Ascending aorta (tissue), 2 donors: ENCODE measurements at regions not wholly inside any gene's neighbourhood (a gene's known extent, or its start where the extent isn't known, plus 50 kb on each side); places are given as distances from the start of the nearest gene placed in this dataset.

ENCODE experiments used
- DNase-seq, 2 donors: peaks; one replicate each; pipeline ENCODE4 v3.0.0-alpha.2; 2019; ENCODE audit warnings: low spot score in 2 of 2
- H3K27ac ChIP-seq, 2 donors: fragments of 200-600 bp; sonication (generic); one replicate each; pipeline ENCODE4 v1.5.1; 2016 to 2017; ENCODE audit warnings: mild to moderate bottlenecking in 1 of 2
- H3K27me3 ChIP-seq: fragments of 200-600 bp; sonication (generic); one replicate; pipeline ENCODE4 v1.5.1; 2017
- H3K36me3 ChIP-seq, 2 donors: fragments of 200-600 bp; sonication (generic); one replicate each; pipeline ENCODE4 v1.5.1; 2016
- H3K4me1 ChIP-seq, 2 donors: fragments of 200-600 bp; sonication (generic); one replicate each; pipeline ENCODE4 v1.5.1; 2016 to 2017; ENCODE audit warnings: mild to moderate bottlenecking in 1 of 2
- H3K4me3 ChIP-seq, 2 donors: fragments of 200-600 bp; sonication (generic); one replicate each; pipeline ENCODE4 v1.5.1; 2016 to 2017; ENCODE audit warnings: mild to moderate bottlenecking in 1 of 2
- H3K9me3 ChIP-seq, 2 donors: fragments of 200-600 bp; sonication (generic); one replicate each; pipeline ENCODE4 v1.5.1; 2016
- intact Hi-C: fragments of 100-400 bp; cut with DNase I; formaldehyde crosslinking; loops from one replicate; pipeline ENCODE4 v1.15.1; 2023
- TF ChIP-seq, protein P1 (sequence below), 3 experiments: fragments of 200-600 bp in 2 of 3; fragments of 450-650 bp in 1 of 3; sonication (generic) in 2 of 3; IDR thresholded peaks; one replicate each; pipeline ENCODE4 v1.5.1; 2016 to 2019; ENCODE audit warnings: antibody characterized with exemption in 3 of 3, mild to moderate bottlenecking in 1 of 3, moderate library complexity in 1 of 3

DNA sequence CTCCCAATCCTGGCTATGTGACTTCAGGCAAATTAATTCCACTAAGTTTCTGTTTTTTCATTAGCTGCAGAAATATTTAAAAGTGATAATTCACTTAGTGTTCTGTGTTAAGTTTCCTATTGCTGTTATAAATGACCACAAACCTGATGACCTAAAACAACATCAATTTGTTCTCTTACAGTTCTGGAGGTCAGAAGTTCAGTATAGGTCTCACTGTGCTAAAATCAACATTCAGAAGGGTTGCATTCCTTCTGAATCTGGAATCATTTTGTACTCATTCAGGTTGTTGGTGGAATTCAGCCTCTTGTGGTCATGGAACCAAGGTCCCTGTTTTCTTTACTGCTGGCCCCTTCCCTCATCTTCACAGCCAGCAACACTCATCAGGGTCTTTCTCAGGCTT is 254.1 kb downstream of the CNTN3 start:
- Histone ChIP-seq H3K27ac (no peak overlapping the region), H3K36me3 (no peaks in the 10 kb centered on the region), H3K4me3 (no peak overlapping the region), H3K27me3 (no peaks in the 10 kb centered on the region), H3K9me3 (no peaks in the 10 kb centered on the region), H3K4me1 (no peaks in the 10 kb centered on the region)
- intact Hi-C loops = no loop called here
- no peak for DNase-seq
- TF ChIP-seq, protein P1, sequence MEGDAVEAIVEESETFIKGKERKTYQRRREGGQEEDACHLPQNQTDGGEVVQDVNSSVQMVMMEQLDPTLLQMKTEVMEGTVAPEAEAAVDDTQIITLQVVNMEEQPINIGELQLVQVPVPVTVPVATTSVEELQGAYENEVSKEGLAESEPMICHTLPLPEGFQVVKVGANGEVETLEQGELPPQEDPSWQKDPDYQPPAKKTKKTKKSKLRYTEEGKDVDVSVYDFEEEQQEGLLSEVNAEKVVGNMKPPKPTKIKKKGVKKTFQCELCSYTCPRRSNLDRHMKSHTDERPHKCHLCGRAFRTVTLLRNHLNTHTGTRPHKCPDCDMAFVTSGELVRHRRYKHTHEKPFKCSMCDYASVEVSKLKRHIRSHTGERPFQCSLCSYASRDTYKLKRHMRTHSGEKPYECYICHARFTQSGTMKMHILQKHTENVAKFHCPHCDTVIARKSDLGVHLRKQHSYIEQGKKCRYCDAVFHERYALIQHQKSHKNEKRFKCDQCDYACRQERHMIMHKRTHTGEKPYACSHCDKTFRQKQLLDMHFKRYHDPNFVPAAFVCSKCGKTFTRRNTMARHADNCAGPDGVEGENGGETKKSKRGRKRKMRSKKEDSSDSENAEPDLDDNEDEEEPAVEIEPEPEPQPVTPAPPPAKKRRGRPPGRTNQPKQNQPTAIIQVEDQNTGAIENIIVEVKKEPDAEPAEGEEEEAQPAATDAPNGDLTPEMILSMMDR (IDR thresholded peaks at IDR 0.05) = no peak

DNA sequence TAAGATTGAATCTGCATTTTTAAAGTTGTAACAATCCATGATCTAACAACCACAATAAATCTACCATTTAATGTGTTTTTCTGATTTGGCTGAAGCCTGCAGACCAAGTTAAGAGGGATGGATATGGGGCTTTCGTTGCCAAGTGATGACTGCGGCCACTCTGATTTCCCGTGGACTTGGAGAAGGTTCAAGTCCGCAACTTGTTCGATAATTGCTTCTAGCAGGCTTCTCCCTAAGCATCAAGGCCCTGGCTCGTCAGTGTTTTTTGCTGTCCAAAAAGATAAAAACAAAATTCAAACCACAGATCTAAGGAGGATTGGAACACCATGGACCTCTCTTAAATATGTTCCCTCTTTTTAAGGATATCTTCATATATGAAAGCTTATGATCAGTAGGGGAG is 256.6 kb downstream of the CNTN3 start:
- TF ChIP-seq, protein P1 (IDR thresholded peaks at IDR 0.05) = no peak
- no peaks in the 10 kb centered on the region for H3K27me3 ChIP-seq
- H3K27ac ChIP-seq = no peak overlapping the region
- H3K9me3 ChIP-seq = no peaks in the 10 kb centered on the region
- DNase-seq = no peak
- intact Hi-C loops = no loop called here
- no peaks in the 10 kb centered on the region for H3K36me3 ChIP-seq
- H3K4me1 ChIP-seq = no peaks in the 10 kb centered on the region
- no peak overlapping the region for H3K4me3 ChIP-seq

DNA sequence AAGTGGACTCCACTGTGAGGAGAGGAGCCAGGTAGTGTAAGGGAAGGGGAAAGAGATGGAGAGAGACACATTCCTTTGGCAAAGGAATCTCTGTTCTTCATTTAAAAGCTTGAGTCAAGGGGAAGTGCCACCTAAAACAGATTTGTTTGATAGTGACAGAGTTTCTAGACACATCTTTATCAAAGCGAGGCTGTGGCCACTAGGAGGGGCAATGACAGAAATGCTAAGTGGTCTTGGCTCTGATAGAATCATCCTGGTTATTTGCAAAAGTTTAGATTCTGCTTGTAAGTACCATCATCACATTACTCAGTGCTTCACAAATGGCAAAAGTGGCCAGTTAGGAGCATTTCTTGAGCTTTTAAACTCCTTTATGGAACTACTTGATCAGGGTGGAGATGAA is 261.4 kb downstream of the CNTN3 start:
- no peaks in the 10 kb centered on the region for H3K27me3 ChIP-seq
- intact Hi-C loops = no loop called here
- H3K4me1 ChIP-seq = no peaks in the 10 kb centered on the region
- TF ChIP-seq, protein P1 (IDR thresholded peaks at IDR 0.05) = no peak
- no peak overlapping the region for H3K27ac ChIP-seq
- DNase-seq = no peak
- H3K4me3 ChIP-seq = no peak overlapping the region
- H3K36me3 ChIP-seq = no peaks in the 10 kb centered on the region
- no peaks in the 10 kb centered on the region for H3K9me3 ChIP-seq

DNA sequence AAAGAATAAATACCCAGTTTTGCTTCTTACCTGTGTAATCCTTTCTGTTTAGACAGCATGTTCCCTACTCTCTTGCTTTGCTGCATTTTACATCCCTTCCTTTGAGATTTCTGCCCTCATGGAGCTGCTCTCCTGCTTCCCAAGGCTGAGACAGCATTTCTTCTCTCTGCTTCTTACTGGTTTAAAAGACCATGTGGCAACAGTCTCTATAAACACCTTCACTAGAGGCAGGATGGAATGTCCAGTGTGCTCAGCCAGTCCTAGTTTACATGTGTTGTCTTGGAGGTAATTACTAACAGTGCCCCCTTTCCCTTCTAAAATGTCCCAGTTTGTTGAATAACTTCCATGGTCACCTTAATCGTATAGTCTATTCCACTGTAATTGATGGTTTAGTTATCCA is 262.3 kb downstream of the CNTN3 start:
- Histone ChIP-seq H3K4me1 (no peaks in the 10 kb centered on the region), H3K9me3 (no peaks in the 10 kb centered on the region), H3K36me3 (no peaks in the 10 kb centered on the region), H3K27ac (no peak overlapping the region), H3K27me3 (no peaks in the 10 kb centered on the region), H3K4me3 (no peak overlapping the region)
- intact Hi-C loops = no loop called here
- no peak for DNase-seq
- TF ChIP-seq, protein P1 (IDR thresholded peaks at IDR 0.05) = no peak

DNA sequence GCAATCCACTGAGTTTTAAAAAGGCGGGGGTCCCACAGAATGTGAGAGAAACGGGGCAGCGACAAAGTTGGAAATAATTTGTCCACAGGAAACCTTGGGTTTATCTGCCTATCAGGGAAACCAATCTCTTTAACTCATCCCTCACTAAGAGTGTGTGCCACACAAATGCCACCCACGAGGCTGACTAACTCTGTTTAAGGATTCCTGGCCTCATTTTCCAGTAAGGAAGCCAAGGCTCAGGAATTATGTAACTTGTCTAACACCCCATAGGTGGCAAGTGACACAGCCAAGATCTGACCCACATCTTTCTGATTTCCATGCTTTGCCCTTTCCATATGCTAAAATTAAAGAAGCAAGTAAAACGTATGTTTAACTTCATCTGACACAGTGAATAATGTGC is 263.2 kb downstream of the CNTN3 start:
- H3K27me3 ChIP-seq = no peaks in the 10 kb centered on the region
- no peaks in the 10 kb centered on the region for H3K4me1 ChIP-seq
- no peaks in the 10 kb centered on the region for H3K36me3 ChIP-seq
- no peak for DNase-seq
- intact Hi-C loops = no loop called here
- TF ChIP-seq, protein P1 (IDR thresholded peaks at IDR 0.05) = no peak
- no peak overlapping the region for H3K4me3 ChIP-seq
- H3K9me3 ChIP-seq = no peaks in the 10 kb centered on the region
- no peak overlapping the region for H3K27ac ChIP-seq

DNA sequence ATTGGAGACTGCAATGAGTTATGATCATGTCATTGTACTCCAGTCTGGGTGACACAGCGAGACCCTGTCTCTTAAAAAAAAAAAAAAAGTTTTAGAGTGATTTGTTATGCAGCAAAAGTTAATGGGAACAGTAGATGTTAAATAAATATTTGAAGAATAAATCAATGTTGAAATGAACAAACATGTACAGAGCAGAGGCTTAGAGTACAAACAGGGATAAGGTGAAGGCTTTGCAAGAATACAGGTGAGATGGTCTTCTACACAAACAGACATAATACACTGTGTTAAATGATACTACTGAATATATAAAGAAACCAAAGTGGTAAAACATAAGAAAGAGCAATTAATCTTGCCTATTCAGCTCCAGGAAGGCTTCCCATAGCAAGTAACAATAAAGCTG is 265.4 kb downstream of the CNTN3 start:
- H3K36me3 ChIP-seq = no peaks in the 10 kb centered on the region
- no peak for DNase-seq
- no peak overlapping the region for H3K4me3 ChIP-seq
- TF ChIP-seq, protein P1 (IDR thresholded peaks at IDR 0.05) = no peak
- no peaks in the 10 kb centered on the region for H3K9me3 ChIP-seq
- intact Hi-C loops = no loop called here
- H3K27ac ChIP-seq = no peak overlapping the region
- H3K4me1 ChIP-seq = no peaks in the 10 kb centered on the region
- no peaks in the 10 kb centered on the region for H3K27me3 ChIP-seq
